ENCODE measurements at regions not wholly inside any gene's neighbourhood (a gene's known extent, or its start where the extent isn't known, plus 50 kb on each side); places are given as distances from the start of the nearest gene placed in this dataset.

DNA sequence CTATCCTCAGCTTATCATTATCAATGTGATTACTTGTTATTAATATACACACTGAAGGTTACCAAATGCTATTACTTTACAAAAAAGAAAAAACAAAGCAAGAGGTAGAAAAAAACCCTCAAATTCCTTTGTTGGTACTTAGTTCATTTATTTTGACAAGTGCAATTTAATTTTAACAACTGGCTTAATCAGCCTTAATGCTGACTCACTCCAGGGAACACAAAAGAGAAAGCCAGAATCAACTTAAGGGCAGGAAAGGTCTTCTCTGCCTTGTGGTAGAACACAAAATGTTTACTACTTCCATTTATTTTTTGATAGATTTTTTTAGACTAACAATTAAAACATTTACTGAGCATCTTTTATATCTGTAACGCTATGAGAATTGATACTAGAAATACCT, 417.1 kb downstream of the PCDH17 start:
- no peak overlapping the region for H3K27ac ChIP-seq (ENCODE audit: low read depth, low read length)
- H3K36me3 ChIP-seq (ENCODE audit: insufficient read depth, low read length) = no peaks in the 10 kb centered on the region
- no peak overlapping the region for H3K9ac ChIP-seq (ENCODE audit: low read depth, low read length)
- H3K4me3 ChIP-seq (ENCODE audit: low read length) = no peak overlapping the region
- H3K9me3 ChIP-seq (ENCODE audit: insufficient read depth, low read depth, low read length) = no peaks in the 10 kb centered on the region
- no peaks in the 10 kb centered on the region for H3K27me3 ChIP-seq (ENCODE audit: insufficient read depth, low read length)
- H3K4me1 ChIP-seq (ENCODE audit: insufficient read depth, low read length) = peaks cover 6% of the 10 kb centered on the region; the same call in 1 of the 2 replicates
- WGBS = no CpG with 5 or more reads among the region's 1 CpG

DNA sequence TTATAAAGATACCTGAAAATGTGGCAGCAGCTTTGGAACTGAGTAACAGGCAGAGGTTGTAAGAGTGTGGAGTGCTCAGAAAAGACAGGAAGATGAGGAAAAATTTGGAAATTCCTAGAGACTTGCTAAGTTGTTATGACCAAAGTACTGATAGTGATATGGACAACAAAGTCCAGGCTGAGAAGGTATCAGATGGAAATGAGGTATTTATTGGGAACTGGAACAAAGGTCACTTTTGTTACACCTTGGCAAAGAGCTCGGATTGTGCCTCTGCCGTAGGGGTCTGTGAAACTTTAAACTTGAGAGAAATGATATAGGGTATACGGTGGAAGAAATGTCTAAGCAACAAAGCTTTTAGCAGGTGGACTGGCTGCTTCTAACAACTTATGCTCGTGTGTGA, 419.9 kb downstream of the PCDH17 start:
- Histone ChIP-seq H3K27me3 (ENCODE audit: insufficient read depth, low read length) (no peaks in the 10 kb centered on the region), H3K36me3 (ENCODE audit: insufficient read depth, low read length) (no peaks in the 10 kb centered on the region), H3K4me3 (ENCODE audit: low read length) (no peak overlapping the region), H3K9ac (ENCODE audit: low read depth, low read length) (no peak overlapping the region), H3K27ac (ENCODE audit: low read depth, low read length) (peak overlapping the region; percentile 5; the same call in 1 of the 2 replicates), H3K9me3 (ENCODE audit: insufficient read depth, low read depth, low read length) (no peaks in the 10 kb centered on the region), H3K4me1 (ENCODE audit: insufficient read depth, low read length) (peaks cover 6% of the 10 kb centered on the region; the same call in 1 of the 2 replicates)
- 79% methylated on average over 4 of the region's 4 CpGs for WGBS

DNA sequence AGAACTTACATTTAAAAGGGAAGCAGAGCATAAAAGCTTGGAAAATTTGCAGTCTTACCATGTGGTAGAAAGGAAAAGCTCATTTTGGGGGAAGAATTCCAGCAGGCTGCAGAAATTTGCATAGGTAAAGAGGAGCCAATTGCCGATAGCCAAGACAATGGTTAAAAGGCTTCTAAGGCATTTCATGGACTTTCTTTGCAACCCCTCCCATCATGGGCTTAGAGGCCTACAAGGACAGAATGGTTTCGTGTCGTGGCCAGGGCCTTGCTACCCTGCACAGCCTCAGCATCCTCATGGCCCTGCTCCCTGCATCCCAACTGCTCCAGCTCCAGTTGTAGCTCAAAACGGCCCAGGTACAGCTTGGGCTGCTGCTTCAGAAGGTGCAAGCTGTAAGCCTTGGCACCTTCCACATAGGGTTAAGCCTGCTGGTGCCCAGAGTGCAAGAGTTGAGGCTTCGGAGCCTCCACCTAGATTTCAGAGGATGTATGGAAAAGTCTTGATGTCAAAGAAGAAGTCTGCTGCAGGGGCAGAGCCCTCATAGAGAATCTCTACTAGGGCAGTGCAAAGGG, 420.3 kb downstream of the PCDH17 start:
- no peaks in the 10 kb centered on the region for H3K27me3 ChIP-seq (ENCODE audit: insufficient read depth, low read length)
- no peak overlapping the region for H3K9ac ChIP-seq (ENCODE audit: low read depth, low read length)
- no peaks in the 10 kb centered on the region for H3K36me3 ChIP-seq (ENCODE audit: insufficient read depth, low read length)
- peaks cover 6% of the 10 kb centered on the region; the same call in 1 of the 2 replicates for H3K4me1 ChIP-seq (ENCODE audit: insufficient read depth, low read length)
- no peaks in the 10 kb centered on the region for H3K9me3 ChIP-seq (ENCODE audit: insufficient read depth, low read depth, low read length)
- H3K27ac ChIP-seq (ENCODE audit: low read depth, low read length) = peak overlapping the region; percentile 5; the same call in 1 of the 2 replicates
- H3K4me3 ChIP-seq (ENCODE audit: low read length) = no peak overlapping the region
- 63% methylated on average over 5 of the region's 5 CpGs for WGBS

DNA sequence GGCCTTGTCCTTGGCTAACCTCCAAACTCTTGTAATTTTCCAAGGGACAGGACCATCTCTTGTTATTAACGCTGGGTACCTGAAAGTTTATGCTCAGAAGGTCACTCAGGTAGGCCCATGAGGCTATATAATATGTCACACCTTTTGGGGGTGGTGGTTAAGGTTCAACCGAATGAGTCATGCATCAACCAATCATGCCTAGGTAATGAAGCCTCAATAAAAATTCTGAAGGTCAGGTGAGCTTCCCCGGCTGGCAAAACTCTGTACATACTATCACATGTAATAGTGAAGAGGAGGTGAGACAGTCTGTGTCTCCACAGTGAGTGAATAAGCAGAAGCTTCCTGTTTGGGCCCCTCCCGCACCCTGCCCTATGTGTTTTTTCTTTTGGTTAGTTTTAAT, 424.9 kb downstream of the PCDH17 start:
- WGBS = 98% methylated on average over 2 of the region's 4 CpGs
- Histone ChIP-seq H3K4me3 (ENCODE audit: low read length) (no peak overlapping the region), H3K9ac (ENCODE audit: low read depth, low read length) (no peak overlapping the region), H3K27ac (ENCODE audit: low read depth, low read length) (no peak overlapping the region), H3K36me3 (ENCODE audit: insufficient read depth, low read length) (no peaks in the 10 kb centered on the region), H3K9me3 (ENCODE audit: insufficient read depth, low read depth, low read length) (no peaks in the 10 kb centered on the region), H3K4me1 (ENCODE audit: insufficient read depth, low read length) (0 out of 2 replicates have a peak, but pooled peaks cover 3% of the 10 kb centered on the region), H3K27me3 (ENCODE audit: insufficient read depth, low read length) (no peaks in the 10 kb centered on the region)

DNA sequence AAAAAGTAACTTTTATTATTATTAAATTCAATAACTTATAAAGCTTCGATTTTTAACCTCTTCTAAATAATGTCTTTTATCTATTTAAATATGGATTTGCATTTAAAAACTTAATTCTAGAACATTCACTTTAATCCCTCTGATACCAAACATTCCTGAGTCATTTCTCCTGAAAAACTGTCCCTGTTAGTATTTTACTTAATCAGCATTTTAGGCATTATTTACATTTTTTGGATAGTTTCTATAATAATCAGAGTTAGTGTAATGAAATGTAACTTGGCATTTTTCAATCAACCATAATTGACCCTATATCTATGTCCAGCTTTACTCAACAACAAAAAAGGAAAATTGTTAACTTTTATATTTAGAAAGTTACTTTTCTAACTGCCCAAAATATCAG, 428.1 kb downstream of the PCDH17 start:
- no peaks in the 10 kb centered on the region for H3K4me1 ChIP-seq (ENCODE audit: insufficient read depth, low read length)
- no peaks in the 10 kb centered on the region for H3K9me3 ChIP-seq (ENCODE audit: insufficient read depth, low read depth, low read length)
- H3K27ac ChIP-seq (ENCODE audit: low read depth, low read length) = no peak overlapping the region
- H3K9ac ChIP-seq (ENCODE audit: low read depth, low read length) = no peak overlapping the region
- no peaks in the 10 kb centered on the region for H3K27me3 ChIP-seq (ENCODE audit: insufficient read depth, low read length)
- H3K36me3 ChIP-seq (ENCODE audit: insufficient read depth, low read length) = no peaks in the 10 kb centered on the region
- WGBS = no CpG with 5 or more reads among the region's 1 CpG
- no peak overlapping the region for H3K4me3 ChIP-seq (ENCODE audit: low read length)

DNA sequence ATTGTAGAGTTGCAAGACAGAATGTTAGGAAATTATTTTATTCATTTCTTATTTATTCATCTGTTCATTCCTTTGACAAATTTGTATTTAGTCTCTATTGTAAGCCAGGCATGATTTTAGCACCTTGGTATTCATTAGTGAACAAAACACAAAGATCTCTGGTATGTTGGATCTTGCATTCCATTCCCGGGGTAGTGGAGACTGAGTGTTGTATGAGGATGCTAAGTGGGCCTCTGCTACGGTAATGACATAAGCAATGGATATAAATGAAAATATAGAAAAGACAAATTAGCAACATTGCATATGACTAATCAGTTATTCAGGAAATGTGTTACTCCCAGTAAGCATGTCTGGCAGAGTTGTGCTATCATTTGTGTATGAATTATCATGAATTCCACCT, 449.3 kb downstream of the PCDH17 start:
- Histone ChIP-seq H3K4me3 (ENCODE audit: low read length) (no peak overlapping the region), H3K27me3 (ENCODE audit: insufficient read depth, low read length) (no peaks in the 10 kb centered on the region), H3K4me1 (ENCODE audit: insufficient read depth, low read length) (peaks cover 14% of the 10 kb centered on the region), H3K9ac (ENCODE audit: low read depth, low read length) (no peak overlapping the region), H3K36me3 (ENCODE audit: insufficient read depth, low read length) (no peaks in the 10 kb centered on the region), H3K27ac (ENCODE audit: low read depth, low read length) (peak overlapping the region; percentile 42), H3K9me3 (ENCODE audit: insufficient read depth, low read depth, low read length) (no peaks in the 10 kb centered on the region)
- WGBS = 70% methylated on average over 2 of the region's 2 CpGs

DNA sequence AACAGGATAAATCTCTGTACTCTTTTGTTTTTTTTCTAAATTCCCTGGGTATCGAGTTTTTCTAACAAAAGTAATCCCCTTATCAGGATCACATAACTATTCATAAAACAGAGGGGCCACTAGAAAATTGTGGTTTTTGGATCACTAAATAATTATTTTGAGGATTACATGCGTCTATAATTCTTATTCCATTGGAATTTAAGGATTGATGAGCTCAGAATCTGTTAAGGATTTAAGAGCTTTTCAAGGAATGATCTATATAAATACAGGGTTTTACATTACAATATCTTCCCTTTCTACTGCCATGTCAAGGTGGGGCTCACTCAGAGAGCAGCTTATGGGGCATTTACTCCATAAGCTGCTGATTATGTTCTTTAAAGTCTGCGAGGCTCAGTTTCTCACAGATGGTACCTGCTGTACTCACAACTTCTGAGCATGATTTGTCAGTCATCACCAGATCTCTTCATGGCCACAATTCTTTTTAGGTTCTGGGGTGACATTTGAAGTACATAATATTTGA, 449.8 kb downstream of the PCDH17 start:
- H3K9me3 ChIP-seq (ENCODE audit: insufficient read depth, low read depth, low read length) = no peaks in the 10 kb centered on the region
- WGBS = 86% methylated on average over 2 of the region's 3 CpGs
- no peaks in the 10 kb centered on the region for H3K27me3 ChIP-seq (ENCODE audit: insufficient read depth, low read length)
- H3K4me3 ChIP-seq (ENCODE audit: low read length) = no peak overlapping the region
- H3K4me1 ChIP-seq (ENCODE audit: insufficient read depth, low read length) = peaks cover 14% of the 10 kb centered on the region
- peak overlapping the region; percentile 42 for H3K27ac ChIP-seq (ENCODE audit: low read depth, low read length)
- peak overlapping the region; percentile 11; the same call in 1 of the 2 replicates for H3K9ac ChIP-seq (ENCODE audit: low read depth, low read length)
- H3K36me3 ChIP-seq (ENCODE audit: insufficient read depth, low read length) = no peaks in the 10 kb centered on the region

DNA sequence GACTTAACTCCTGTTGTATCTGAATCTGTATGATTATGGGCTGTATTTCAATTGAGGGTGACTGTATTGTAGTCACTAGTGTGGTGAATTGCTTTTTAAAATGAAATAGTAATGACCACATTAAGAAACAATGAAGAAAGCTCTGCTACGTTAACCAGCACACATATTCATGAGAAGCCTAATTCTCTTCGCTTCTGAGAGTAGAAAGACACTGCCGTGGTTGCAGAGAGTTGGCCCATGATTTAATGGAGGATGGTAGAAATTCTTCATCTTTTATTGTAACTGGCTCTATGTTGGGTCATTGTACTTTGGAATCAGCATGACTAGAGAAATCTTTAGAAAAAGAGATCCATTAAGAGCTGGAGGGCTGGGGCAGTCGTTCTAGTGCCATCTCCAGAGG, 451.5 kb downstream of the PCDH17 start:
- H3K27ac ChIP-seq (ENCODE audit: low read depth, low read length) = no peak overlapping the region
- WGBS = 91% methylated on average over 4 of the region's 4 CpGs
- H3K9me3 ChIP-seq (ENCODE audit: insufficient read depth, low read depth, low read length) = no peaks in the 10 kb centered on the region
- H3K4me3 ChIP-seq (ENCODE audit: low read length) = no peak overlapping the region
- no peaks in the 10 kb centered on the region for H3K27me3 ChIP-seq (ENCODE audit: insufficient read depth, low read length)
- no peak overlapping the region for H3K9ac ChIP-seq (ENCODE audit: low read depth, low read length)
- peaks cover 14% of the 10 kb centered on the region for H3K4me1 ChIP-seq (ENCODE audit: insufficient read depth, low read length)
- no peaks in the 10 kb centered on the region for H3K36me3 ChIP-seq (ENCODE audit: insufficient read depth, low read length)

DNA sequence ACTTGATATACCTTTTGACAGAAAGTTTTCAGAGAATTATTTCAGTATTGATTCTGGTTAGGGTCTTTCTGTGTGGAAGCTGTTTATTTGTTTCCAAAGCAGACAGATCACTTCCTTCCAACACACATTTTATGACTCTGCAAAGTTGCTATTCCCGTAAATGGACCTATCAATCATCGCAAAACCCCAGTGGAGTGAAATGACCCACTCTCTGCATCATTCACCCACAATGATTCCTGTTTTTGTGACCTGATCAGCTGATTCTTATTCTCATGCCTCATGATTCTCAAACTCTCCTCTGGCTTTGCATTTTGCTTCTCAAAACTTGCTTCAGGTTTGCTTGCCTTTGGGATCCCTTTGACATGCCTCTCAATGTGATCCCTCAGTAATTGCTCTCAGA, 453.7 kb downstream of the PCDH17 start:
- Histone ChIP-seq H3K36me3 (ENCODE audit: insufficient read depth, low read length) (no peaks in the 10 kb centered on the region), H3K9me3 (ENCODE audit: insufficient read depth, low read depth, low read length) (no peaks in the 10 kb centered on the region), H3K27me3 (ENCODE audit: insufficient read depth, low read length) (no peaks in the 10 kb centered on the region), H3K4me3 (ENCODE audit: low read length) (no peak overlapping the region), H3K9ac (ENCODE audit: low read depth, low read length) (no peak overlapping the region), H3K4me1 (ENCODE audit: insufficient read depth, low read length) (peaks cover 14% of the 10 kb centered on the region), H3K27ac (ENCODE audit: low read depth, low read length) (no peak overlapping the region)
- 94% methylated on average over 2 of the region's 2 CpGs for WGBS

DNA sequence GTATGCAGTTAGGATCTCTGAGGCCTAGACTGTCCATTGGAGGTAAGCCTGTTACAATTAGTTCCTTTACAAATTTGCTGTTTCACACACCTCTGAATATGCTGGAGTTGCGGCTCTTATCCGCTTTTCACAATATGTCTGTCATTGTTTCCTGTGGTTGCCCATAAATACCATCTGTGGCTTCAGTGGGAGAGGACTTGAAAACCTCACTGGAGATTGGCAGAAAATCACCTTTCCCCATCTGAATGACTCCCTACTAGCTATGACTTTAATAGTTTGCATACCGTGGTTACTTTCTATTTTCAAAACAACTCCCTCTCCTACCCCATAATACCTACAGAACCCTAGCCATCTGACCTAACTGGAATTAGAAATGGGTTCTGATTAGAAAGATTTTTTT, 454.3 kb downstream of the PCDH17 start:
- Histone ChIP-seq H3K4me3 (ENCODE audit: low read length) (no peak overlapping the region), H3K36me3 (ENCODE audit: insufficient read depth, low read length) (no peaks in the 10 kb centered on the region), H3K9me3 (ENCODE audit: insufficient read depth, low read depth, low read length) (no peaks in the 10 kb centered on the region), H3K9ac (ENCODE audit: low read depth, low read length) (no peak overlapping the region), H3K4me1 (ENCODE audit: insufficient read depth, low read length) (peaks cover 11% of the 10 kb centered on the region), H3K27me3 (ENCODE audit: insufficient read depth, low read length) (no peaks in the 10 kb centered on the region), H3K27ac (ENCODE audit: low read depth, low read length) (no peak overlapping the region)
- WGBS = 93% methylated on average over 3 of the region's 3 CpGs

DNA sequence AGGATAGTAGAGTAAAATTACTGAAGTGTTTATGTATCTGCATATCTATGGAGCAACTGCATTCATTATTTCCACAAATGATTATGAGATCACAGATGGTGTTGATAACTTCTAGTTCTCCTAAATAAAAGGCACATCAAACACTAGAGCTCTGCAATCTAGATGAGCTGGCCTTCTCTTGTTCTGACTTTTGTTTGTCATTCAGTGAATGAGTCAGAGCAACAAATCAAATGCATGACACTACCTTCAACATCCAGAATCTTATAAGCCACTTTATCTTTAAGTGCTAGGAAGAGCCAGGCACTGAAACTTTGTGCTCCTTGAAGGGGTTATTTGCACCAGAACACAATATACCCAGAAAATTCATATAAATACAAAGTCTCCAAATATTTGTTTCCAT, 456.0 kb downstream of the PCDH17 start:
- Histone ChIP-seq H3K27ac (ENCODE audit: low read depth, low read length) (no peak overlapping the region), H3K27me3 (ENCODE audit: insufficient read depth, low read length) (no peaks in the 10 kb centered on the region), H3K9me3 (ENCODE audit: insufficient read depth, low read depth, low read length) (no peaks in the 10 kb centered on the region), H3K4me1 (ENCODE audit: insufficient read depth, low read length) (no peaks in the 10 kb centered on the region), H3K36me3 (ENCODE audit: insufficient read depth, low read length) (no peaks in the 10 kb centered on the region), H3K4me3 (ENCODE audit: low read length) (no peak overlapping the region), H3K9ac (ENCODE audit: low read depth, low read length) (no peak overlapping the region)

DNA sequence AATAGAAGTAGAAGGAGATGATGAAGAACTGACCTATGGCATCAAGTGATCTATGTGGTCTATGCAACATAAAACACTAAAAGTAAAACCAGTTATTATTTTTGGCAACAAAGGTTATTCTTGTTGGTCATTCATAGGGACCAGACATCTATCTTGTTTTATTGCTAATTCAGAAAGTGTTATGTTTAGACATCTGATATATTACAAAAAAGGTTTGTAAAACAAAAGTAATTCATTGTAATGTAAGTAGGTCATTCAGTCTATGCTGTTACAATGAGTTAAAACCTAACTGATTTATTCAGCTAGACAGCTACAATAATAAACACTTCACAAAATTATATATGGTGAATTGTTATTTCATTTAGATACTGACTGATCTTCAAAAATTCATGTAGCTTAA, 461.9 kb downstream of the PCDH17 start:
- H3K36me3 ChIP-seq (ENCODE audit: insufficient read depth, low read length) = no peaks in the 10 kb centered on the region

More for the DNA sequence above, 461.9 kb downstream of the PCDH17 start:
- no peak overlapping the region for H3K27ac ChIP-seq (ENCODE audit: low read depth, low read length)
- H3K9ac ChIP-seq (ENCODE audit: low read depth, low read length) = no peak overlapping the region
- H3K4me3 ChIP-seq (ENCODE audit: low read length) = no peak overlapping the region
- no peaks in the 10 kb centered on the region for H3K9me3 ChIP-seq (ENCODE audit: insufficient read depth, low read depth, low read length)
- H3K27me3 ChIP-seq (ENCODE audit: insufficient read depth, low read length) = no peaks in the 10 kb centered on the region
- H3K4me1 ChIP-seq (ENCODE audit: insufficient read depth, low read length) = no peaks in the 10 kb centered on the region
